ENCODE measurements at regions not wholly inside any gene's neighbourhood (a gene's known extent, or its start where the extent isn't known, plus 50 kb on each side); places are given as distances from the start of the nearest gene placed in this dataset.

DNA sequence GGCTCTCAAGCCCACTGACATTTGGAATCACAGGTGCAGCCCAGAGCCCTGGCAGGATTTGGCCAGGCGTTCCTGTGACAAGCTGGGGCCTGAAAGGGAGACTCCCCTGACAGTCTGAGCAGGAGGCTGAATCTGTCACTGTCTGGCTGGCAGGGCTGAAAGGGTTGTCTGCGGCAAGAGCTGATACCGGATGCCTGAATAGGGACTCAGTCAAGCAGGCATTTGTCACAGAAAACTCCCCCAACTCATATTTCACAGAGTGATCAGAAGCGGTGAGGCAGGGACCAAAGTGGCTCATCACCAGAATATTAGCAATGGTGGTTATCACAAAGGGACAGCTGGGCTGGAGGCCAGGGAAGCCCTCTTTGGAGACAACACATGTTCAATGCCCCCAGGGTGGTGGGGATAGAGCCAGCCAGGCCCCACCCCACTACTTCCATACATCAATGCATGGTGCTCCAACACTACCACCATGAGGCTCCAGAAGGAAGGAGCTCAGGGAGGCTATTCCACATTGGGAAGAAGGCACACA is 295.5 kb downstream of the DTWD2 start:
- no peak for TF ChIP-seq POLR2AphosphoS5 (IDR thresholded peaks at IDR 0.05)
- TF ChIP-seq POLR2A (IDR thresholded peaks at IDR 0.05) = no peak
- 55 to 80% (median 71%) methylated on average over 2 to 4 of the region's 4 CpGs for WGBS, 5 donors
- DNase-seq = no peak

DNA sequence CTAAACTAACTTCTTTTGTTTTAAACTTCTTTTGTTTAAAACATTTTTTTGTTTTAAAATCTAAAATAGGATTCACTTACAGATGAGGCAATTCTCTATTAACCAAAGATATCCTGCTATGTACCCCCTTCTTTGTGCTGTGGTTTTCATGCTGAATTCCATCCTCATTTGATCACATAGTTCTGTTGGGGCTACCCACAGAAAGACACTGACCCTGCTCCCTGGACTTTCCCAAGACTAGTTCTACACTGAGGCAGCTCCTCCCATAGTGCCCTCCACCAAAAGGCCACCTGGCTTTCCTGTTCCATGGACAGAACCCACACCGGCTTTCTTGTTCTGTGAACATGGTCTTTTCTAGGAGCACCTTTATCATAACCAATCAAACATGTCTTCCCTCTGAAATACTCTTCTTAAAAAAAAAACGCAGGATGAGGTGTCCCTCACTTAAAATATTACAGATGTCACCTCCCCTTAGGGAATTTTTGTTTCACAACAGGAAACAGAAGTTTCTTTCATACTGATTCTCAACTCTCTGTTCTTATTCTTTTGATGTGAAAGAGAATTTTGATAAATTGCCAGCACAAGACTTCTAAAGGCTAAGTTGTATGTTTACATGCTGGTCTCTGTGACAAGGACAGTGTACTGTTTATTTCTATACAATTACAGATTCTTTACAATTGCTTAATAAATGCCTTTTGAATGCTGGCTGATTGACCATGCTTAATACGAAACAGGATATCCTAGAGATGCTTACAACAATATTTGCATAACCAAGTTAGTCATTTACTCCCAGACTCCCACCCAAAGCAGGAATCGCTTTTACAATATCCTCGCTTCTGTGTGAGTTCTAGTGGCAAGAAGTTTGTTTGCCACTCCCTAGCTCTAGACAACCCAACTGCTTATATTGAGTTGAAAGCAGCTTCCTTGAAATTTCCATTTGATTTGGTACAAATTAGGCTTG is 300.4 kb downstream of the DTWD2 start:
- TF ChIP-seq POLR2AphosphoS5 (IDR thresholded peaks at IDR 0.05) (no peak), POLR2A (IDR thresholded peaks at IDR 0.05) (no peak)
- TF ChIP-seq, protein P1, sequence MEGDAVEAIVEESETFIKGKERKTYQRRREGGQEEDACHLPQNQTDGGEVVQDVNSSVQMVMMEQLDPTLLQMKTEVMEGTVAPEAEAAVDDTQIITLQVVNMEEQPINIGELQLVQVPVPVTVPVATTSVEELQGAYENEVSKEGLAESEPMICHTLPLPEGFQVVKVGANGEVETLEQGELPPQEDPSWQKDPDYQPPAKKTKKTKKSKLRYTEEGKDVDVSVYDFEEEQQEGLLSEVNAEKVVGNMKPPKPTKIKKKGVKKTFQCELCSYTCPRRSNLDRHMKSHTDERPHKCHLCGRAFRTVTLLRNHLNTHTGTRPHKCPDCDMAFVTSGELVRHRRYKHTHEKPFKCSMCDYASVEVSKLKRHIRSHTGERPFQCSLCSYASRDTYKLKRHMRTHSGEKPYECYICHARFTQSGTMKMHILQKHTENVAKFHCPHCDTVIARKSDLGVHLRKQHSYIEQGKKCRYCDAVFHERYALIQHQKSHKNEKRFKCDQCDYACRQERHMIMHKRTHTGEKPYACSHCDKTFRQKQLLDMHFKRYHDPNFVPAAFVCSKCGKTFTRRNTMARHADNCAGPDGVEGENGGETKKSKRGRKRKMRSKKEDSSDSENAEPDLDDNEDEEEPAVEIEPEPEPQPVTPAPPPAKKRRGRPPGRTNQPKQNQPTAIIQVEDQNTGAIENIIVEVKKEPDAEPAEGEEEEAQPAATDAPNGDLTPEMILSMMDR (IDR thresholded peaks at IDR 0.05 in 8 of 11, conservative IDR thresholded peaks at IDR 0.05 in 3 of 11) = no peak
- no peak overlapping the region for H3K27ac ChIP-seq
- DNase-seq = no peak
- intact Hi-C loops (cut with DNase I; ENCODE audit: low total_unique reads) = no loop called here
- no peaks in the 10 kb centered on the region for H3K27me3 ChIP-seq (replicated peaks in 1 of 7)
- no peaks in the 10 kb centered on the region for H3K36me3 ChIP-seq
- 54 to 67% (median 63%) methylated on average over 5 of the region's 5 CpGs for WGBS, 5 donors
- H3K4me3 ChIP-seq = no peak overlapping the region
- no peaks in the 10 kb centered on the region for H3K9me3 ChIP-seq
- H3K4me1 ChIP-seq = no peaks in the 10 kb centered on the region

More for the DNA sequence above, 295.5 kb downstream of the DTWD2 start:
- no peaks in the 10 kb centered on the region for H3K36me3 ChIP-seq
- no peak overlapping the region for H3K4me3 ChIP-seq
- H3K27ac ChIP-seq = no peak overlapping the region
- no peaks in the 10 kb centered on the region for H3K4me1 ChIP-seq
- no peaks in the 10 kb centered on the region for H3K9me3 ChIP-seq
- intact Hi-C loops (cut with DNase I; ENCODE audit: low total_unique reads) = no loop called here
- no peaks in the 10 kb centered on the region for H3K27me3 ChIP-seq (replicated peaks in 1 of 7)

DNA sequence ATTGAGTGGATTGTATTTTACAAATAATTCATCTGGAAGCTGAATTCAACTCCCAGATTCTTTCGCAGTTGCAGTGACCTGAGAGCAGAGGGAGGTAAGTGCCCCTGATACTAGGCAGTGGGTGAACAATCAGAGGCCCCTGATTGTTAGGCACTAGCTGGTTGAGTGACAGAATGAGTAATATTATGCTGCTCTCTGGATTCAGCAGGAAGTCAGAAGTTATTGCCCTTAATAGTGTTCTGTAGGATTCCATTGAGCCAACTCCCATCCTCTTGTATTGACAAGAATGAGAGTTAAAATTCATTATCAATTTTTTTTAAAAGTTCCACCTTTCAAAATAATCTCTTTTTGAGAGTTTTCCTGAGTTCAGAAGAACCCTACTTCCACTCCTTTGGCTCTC is 301.2 kb downstream of the DTWD2 start:
- H3K4me3 ChIP-seq = no peak overlapping the region
- H3K27me3 ChIP-seq (replicated peaks in 1 of 7) = no peaks in the 10 kb centered on the region
- intact Hi-C loops (cut with DNase I; ENCODE audit: low total_unique reads) = no loop called here
- no peaks in the 10 kb centered on the region for H3K4me1 ChIP-seq
- no peak for DNase-seq
- H3K36me3 ChIP-seq = no peaks in the 10 kb centered on the region
- WGBS, 5 donors = 76 to 94% (median 91%) methylated on average over 1 of the region's 1 CpG
- no peak overlapping the region for H3K27ac ChIP-seq
- TF ChIP-seq POLR2A (IDR thresholded peaks at IDR 0.05) (no peak), POLR2AphosphoS5 (IDR thresholded peaks at IDR 0.05) (no peak)
- TF ChIP-seq, protein P1 (IDR thresholded peaks at IDR 0.05 in 8 of 11, conservative IDR thresholded peaks at IDR 0.05 in 3 of 11) = no peak
- H3K9me3 ChIP-seq = no peaks in the 10 kb centered on the region

DNA sequence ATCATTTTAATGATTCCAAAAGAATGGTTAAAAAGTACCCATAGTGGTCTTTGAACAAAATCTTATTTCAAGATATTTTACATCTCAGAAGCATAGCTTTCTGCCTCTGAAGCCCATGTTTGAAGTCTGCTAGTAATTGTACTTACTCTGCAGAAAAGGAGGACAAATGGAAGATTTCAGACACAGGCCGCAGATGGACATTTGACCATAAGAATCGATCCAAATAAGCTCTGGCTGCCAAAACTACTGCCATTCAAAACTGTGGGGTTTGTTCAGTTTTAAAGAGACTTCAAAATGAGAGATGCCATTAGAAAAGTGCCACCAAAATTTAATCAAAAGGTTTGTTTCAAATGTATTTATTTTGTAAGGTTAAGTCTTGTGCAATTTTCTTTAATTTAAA is 306.7 kb downstream of the DTWD2 start:
- no peaks in the 10 kb centered on the region for H3K4me1 ChIP-seq
- TF ChIP-seq POLR2AphosphoS5 (IDR thresholded peaks at IDR 0.05) = no peak
- no peak for TF ChIP-seq POLR2A (IDR thresholded peaks at IDR 0.05)
- TF ChIP-seq, protein P1 (IDR thresholded peaks at IDR 0.05 in 8 of 11, conservative IDR thresholded peaks at IDR 0.05 in 3 of 11) = no peak
- no peaks in the 10 kb centered on the region for H3K36me3 ChIP-seq
- no peak overlapping the region for H3K27ac ChIP-seq
- no peak for DNase-seq
- WGBS, 5 donors = 78 to 91% (median 87%) methylated on average over 2 of the region's 2 CpGs
- no peaks in the 10 kb centered on the region for H3K27me3 ChIP-seq (replicated peaks in 1 of 7)
- intact Hi-C loops (cut with DNase I; ENCODE audit: low total_unique reads) = no loop called here
- H3K9me3 ChIP-seq = no peaks in the 10 kb centered on the region
- H3K4me3 ChIP-seq = no peak overlapping the region

All from spleen (tissue), 11 donors.